Astrocyte (in vitro differentiated cells and primary cell): ENCODE measurements at regions not wholly inside any gene's neighbourhood (a gene's known extent, or its start where the extent isn't known, plus 50 kb on each side); places are given as distances from the start of the nearest gene placed in this dataset.
A peak's percentile ranks its signal among the peaks of the same experiment; 100 is the strongest.

Experiments
- DNase-seq: peaks from one replicate; pipeline ENCODE4 v3.0.0-alpha.2; 2010; ENCODE audit warnings: low read depth
- FAIRE-seq: peaks from 2 replicates; lab custom pipeline; 2011; peaks lifted over from hg19 to GRCh38; lab: Jason Lieb, UNC
- H2AFZ ChIP-seq: 2 replicates; pipeline ENCODE4 v1.6.0; 2012; ENCODE audit warnings: low read depth, low read length, inconsistent platforms
- H3K27ac ChIP-seq: 2 replicates; pipeline ENCODE4 v1.5.1; 2011; ENCODE audit warnings: low read depth, low read length, inconsistent platforms
- H3K27me3 ChIP-seq: 2 replicates; pipeline ENCODE4 v1.6.0; 2011; ENCODE audit warnings: low read length, inconsistent platforms; ENCODE audit not compliant: insufficient read depth
- H3K36me3 ChIP-seq: 2 replicates; pipeline ENCODE4 v1.5.1; 2011; ENCODE audit warnings: low read length, inconsistent platforms; ENCODE audit not compliant: insufficient read depth
- H3K4me1 ChIP-seq: 2 replicates; pipeline ENCODE4 v1.5.1; 2011; ENCODE audit warnings: low read length, inconsistent platforms; ENCODE audit not compliant: insufficient read depth
- H3K4me2 ChIP-seq: 2 replicates; pipeline ENCODE4 v1.6.0; 2012; ENCODE audit warnings: low read length, inconsistent platforms
- H3K4me3 ChIP-seq: 2 replicates; pipeline ENCODE4 v1.5.1; 2011; ENCODE audit warnings: low read depth, mild to moderate bottlenecking, low read length, inconsistent platforms; ENCODE audit not compliant: insufficient read depth
- H3K79me2 ChIP-seq: 2 replicates; pipeline ENCODE4 v1.6.0; 2012; ENCODE audit warnings: mild to moderate bottlenecking, low read length, inconsistent platforms; ENCODE audit not compliant: insufficient read depth
- H3K9ac ChIP-seq: 2 replicates; pipeline ENCODE4 v1.6.0; 2012; ENCODE audit warnings: mild to moderate bottlenecking, low read length, inconsistent platforms
- H3K9me3 ChIP-seq: 2 replicates; pipeline ENCODE4 v1.5.1; 2012; ENCODE audit warnings: low read depth, mild to moderate bottlenecking, low read length, inconsistent platforms; ENCODE audit not compliant: insufficient read depth
- H4K20me1 ChIP-seq: 2 replicates; pipeline ENCODE4 v1.6.0; 2012; ENCODE audit warnings: low read length, inconsistent platforms; ENCODE audit not compliant: insufficient read depth
- H3K27ac Mint-ChIP-seq: one replicate; pipeline ENCODE4 v1.8.0; 2021; ENCODE audit warnings: mild to moderate bottlenecking, mixed read lengths; ENCODE audit not compliant: unreplicated experiment
- H3K27me3 Mint-ChIP-seq: one replicate; pipeline ENCODE4 v1.8.0; 2021; ENCODE audit warnings: low read depth, mixed read lengths; ENCODE audit not compliant: unreplicated experiment
- H3K36me3 Mint-ChIP-seq: one replicate; pipeline ENCODE4 v1.8.0; 2021; ENCODE audit warnings: low read depth, mixed read lengths; ENCODE audit not compliant: unreplicated experiment
- H3K4me1 Mint-ChIP-seq: one replicate; pipeline ENCODE4 v1.8.0; 2021; ENCODE audit warnings: low read depth, mixed read lengths; ENCODE audit not compliant: unreplicated experiment
- H3K4me3 Mint-ChIP-seq: one replicate; pipeline ENCODE4 v1.8.0; 2021; ENCODE audit warnings: mild to moderate bottlenecking, moderate library complexity, mixed read lengths; ENCODE audit not compliant: unreplicated experiment
- H3K9me3 Mint-ChIP-seq: one replicate; pipeline ENCODE4 v1.8.0; 2021; ENCODE audit warnings: mild to moderate bottlenecking, mixed read lengths; ENCODE audit not compliant: unreplicated experiment
- EZH2 ChIP-seq: IDR thresholded peaks from 2 replicates; pipeline ENCODE4 v1.6.1; 2012; ENCODE audit warnings: mild to moderate bottlenecking, low read length, inconsistent platforms; ENCODE audit not compliant: insufficient read depth
- TF ChIP-seq, protein P1 (sequence below): IDR thresholded peaks from 2 replicates; pipeline ENCODE4 v1.5.1; 2011; ENCODE audit warnings: low read depth, mild to moderate bottlenecking, inconsistent platforms, low read length, moderate library complexity; ENCODE audit not compliant: insufficient read depth

DNA sequence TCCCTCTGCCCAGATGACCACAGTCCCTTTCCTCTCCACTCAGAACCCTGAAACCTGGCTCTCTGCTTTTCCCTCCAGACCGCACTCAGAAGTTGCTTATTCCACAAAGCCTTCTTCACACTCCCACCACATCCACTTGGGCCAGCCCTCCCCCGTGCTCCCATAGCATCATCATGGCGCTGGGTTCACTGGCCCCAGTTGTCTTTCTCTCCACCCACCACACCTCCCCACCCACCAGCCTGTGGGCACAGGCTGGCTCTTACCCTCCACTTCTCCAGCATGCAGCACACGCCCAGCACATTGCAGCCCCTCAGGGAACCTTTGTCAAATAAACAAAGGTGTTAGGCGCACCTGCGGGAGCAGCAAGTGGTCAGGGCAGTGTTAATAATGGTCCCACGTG, 130.0 kb downstream of the KATNIP start:
- Histone ChIP-seq H3K27ac (no peak overlapping the region), H2AFZ (no peak overlapping the region), H4K20me1 (no peaks in the 10 kb centered on the region), H3K9ac (no peak overlapping the region), H3K27me3 (no peaks in the 10 kb centered on the region), H3K4me2 (no peak overlapping the region), H3K79me2 (no peaks in the 10 kb centered on the region), H3K4me1 (peaks cover 17% of the 10 kb centered on the region), H3K36me3 (peaks cover 4% of the 10 kb centered on the region), H3K9me3 (no peaks in the 10 kb centered on the region), H3K4me3 (no peak overlapping the region)
- Mint-ChIP-seq H3K9me3 (peaks cover 2% of the 10 kb centered on the region), H3K4me3 (no peak overlapping the region), H3K4me1 (peaks cover 24% of the 10 kb centered on the region), H3K27ac (peak overlapping the region; percentile 6), H3K36me3 (peaks cover 30% of the 10 kb centered on the region), H3K27me3 (no peaks in the 10 kb centered on the region)
- DNase-seq (no peak), FAIRE-seq (no peak)
- no peak for TF ChIP-seq EZH2
- TF ChIP-seq, protein P1, sequence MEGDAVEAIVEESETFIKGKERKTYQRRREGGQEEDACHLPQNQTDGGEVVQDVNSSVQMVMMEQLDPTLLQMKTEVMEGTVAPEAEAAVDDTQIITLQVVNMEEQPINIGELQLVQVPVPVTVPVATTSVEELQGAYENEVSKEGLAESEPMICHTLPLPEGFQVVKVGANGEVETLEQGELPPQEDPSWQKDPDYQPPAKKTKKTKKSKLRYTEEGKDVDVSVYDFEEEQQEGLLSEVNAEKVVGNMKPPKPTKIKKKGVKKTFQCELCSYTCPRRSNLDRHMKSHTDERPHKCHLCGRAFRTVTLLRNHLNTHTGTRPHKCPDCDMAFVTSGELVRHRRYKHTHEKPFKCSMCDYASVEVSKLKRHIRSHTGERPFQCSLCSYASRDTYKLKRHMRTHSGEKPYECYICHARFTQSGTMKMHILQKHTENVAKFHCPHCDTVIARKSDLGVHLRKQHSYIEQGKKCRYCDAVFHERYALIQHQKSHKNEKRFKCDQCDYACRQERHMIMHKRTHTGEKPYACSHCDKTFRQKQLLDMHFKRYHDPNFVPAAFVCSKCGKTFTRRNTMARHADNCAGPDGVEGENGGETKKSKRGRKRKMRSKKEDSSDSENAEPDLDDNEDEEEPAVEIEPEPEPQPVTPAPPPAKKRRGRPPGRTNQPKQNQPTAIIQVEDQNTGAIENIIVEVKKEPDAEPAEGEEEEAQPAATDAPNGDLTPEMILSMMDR: no peak

DNA sequence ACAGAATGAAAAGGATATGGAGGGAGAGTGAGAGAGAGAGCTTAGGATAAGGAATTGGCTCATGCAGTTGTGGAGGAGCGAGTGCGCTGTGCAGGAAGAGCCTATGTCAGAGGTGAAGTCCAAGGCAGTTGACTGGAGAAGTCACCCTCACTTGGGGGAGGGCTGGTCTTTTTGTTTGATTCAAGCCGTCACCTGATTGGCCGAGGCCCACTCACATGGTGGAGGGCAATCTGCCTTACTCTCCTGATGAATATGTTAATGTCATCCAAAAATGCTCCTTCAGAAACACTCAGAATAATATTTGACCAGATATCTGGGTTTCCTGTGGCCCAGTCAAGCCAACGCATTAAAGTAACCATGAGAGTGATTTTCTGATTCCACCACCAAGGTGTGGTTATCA, 131.7 kb downstream of the KATNIP start:
- Mint-ChIP-seq H3K27ac (no peak overlapping the region), H3K36me3 (peaks cover 23% of the 10 kb centered on the region), H3K4me3 (no peak overlapping the region), H3K27me3 (no peaks in the 10 kb centered on the region), H3K9me3 (no peaks in the 10 kb centered on the region), H3K4me1 (peaks cover 31% of the 10 kb centered on the region)
- TF ChIP-seq, protein P1: no peak
- TF ChIP-seq EZH2: no peak
- Histone ChIP-seq H3K27ac (no peak overlapping the region), H3K9ac (no peak overlapping the region), H3K36me3 (peaks cover 4% of the 10 kb centered on the region), H3K4me1 (peaks cover 17% of the 10 kb centered on the region), H3K4me2 (no peak overlapping the region), H4K20me1 (no peaks in the 10 kb centered on the region), H3K4me3 (no peak overlapping the region), H3K9me3 (no peaks in the 10 kb centered on the region), H3K27me3 (no peaks in the 10 kb centered on the region), H3K79me2 (no peaks in the 10 kb centered on the region), H2AFZ (no peak overlapping the region)
- FAIRE-seq: no peak
- DNase-seq: no peak

DNA sequence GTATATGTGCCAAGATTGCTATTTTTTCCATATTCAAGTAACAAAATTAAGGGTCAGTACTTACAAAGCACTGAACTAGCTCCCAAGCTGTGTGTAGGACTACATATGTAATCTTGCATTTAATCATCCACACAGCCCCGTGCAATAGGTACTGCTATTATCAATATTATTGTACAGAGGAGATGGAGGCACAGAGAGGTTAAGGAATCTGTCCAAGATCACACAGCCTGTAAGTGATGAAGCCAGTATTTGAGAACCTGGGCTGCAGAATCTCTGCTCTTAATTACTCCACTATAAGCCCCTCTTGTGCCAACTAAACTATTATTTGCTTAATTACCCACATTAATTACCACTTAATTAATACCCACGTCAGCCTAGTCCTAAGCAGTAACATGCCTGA, 134.1 kb downstream of the KATNIP start:
- Histone ChIP-seq H3K4me3 (no peak overlapping the region), H3K27me3 (no peaks in the 10 kb centered on the region), H3K79me2 (no peaks in the 10 kb centered on the region), H2AFZ (no peak overlapping the region), H3K9ac (no peak overlapping the region), H3K27ac (no peak overlapping the region), H4K20me1 (no peaks in the 10 kb centered on the region), H3K36me3 (peaks cover 6% of the 10 kb centered on the region), H3K4me1 (peaks cover 5% of the 10 kb centered on the region), H3K4me2 (no peak overlapping the region), H3K9me3 (no peaks in the 10 kb centered on the region)
- Mint-ChIP-seq H3K36me3 (peaks cover 18% of the 10 kb centered on the region), H3K27ac (no peak overlapping the region), H3K4me1 (peaks cover 13% of the 10 kb centered on the region), H3K4me3 (no peak overlapping the region), H3K27me3 (no peaks in the 10 kb centered on the region), H3K9me3 (no peaks in the 10 kb centered on the region)
- TF ChIP-seq EZH2: no peak
- DNase-seq (no peak), FAIRE-seq (no peak)
